ENCODE measurements at regions not wholly inside any gene's neighbourhood (a gene's known extent, or its start where the extent isn't known, plus 50 kb on each side); places are given as distances from the start of the nearest gene placed in this dataset.

- H3K36me3 Mint-ChIP-seq (ENCODE audit: insufficient read depth): no peaks in the 10 kb centered on the region
- H3K9me3 Mint-ChIP-seq: no peaks in the 10 kb centered on the region
- H3K4me1 Mint-ChIP-seq (ENCODE audit: low read depth in 2 of 2): no peaks in the 10 kb centered on the region
- H3K27me3 Mint-ChIP-seq: no peaks in the 10 kb centered on the region
- no peak overlapping the region for H3K4me3 Mint-ChIP-seq
- H3K27ac Mint-ChIP-seq: no peak overlapping the region
- no peak for DNase-seq
- ATAC-seq (replicated peaks): no peak
Observed at GRCh38 chr3:59265566-59265965, 215.7 kb upstream of the CFAP20DC start.

GRCh38 chr3:59264366-59264765 lies 214.5 kb upstream of the CFAP20DC start:
- Mint-ChIP-seq H3K9me3 (no peaks in the 10 kb centered on the region), H3K27me3 (no peaks in the 10 kb centered on the region), H3K4me1 (ENCODE audit: low read depth in 2 of 2) (no peaks in the 10 kb centered on the region), H3K36me3 (ENCODE audit: insufficient read depth) (no peaks in the 10 kb centered on the region), H3K4me3 (no peak overlapping the region), H3K27ac (no peak overlapping the region)
- DNase-seq: no peak
- ATAC-seq (replicated peaks): no peak

- Mint-ChIP-seq H3K27ac (no peak overlapping the region), H3K9me3 (no peaks in the 10 kb centered on the region), H3K4me1 (ENCODE audit: low read depth in 2 of 2) (no peaks in the 10 kb centered on the region), H3K4me3 (no peak overlapping the region), H3K36me3 (ENCODE audit: insufficient read depth) (no peaks in the 10 kb centered on the region), H3K27me3 (no peaks in the 10 kb centered on the region)
- ATAC-seq (replicated peaks) (no peak), DNase-seq (no peak)
Observed at GRCh38 chr3:59263152-59263551, 213.3 kb upstream of the CFAP20DC start.

GRCh38 chr3:59262076-59262498 lies 212.3 kb upstream of the CFAP20DC start:
- Mint-ChIP-seq H3K27ac (no peak overlapping the region), H3K36me3 (ENCODE audit: insufficient read depth) (no peaks in the 10 kb centered on the region), H3K4me1 (ENCODE audit: low read depth in 2 of 2) (no peaks in the 10 kb centered on the region), H3K4me3 (no peak overlapping the region), H3K9me3 (no peaks in the 10 kb centered on the region), H3K27me3 (no peaks in the 10 kb centered on the region)
- no peak for DNase-seq
- ATAC-seq (replicated peaks): no peak

- Mint-ChIP-seq H3K4me1 (ENCODE audit: low read depth in 2 of 2) (no peaks in the 10 kb centered on the region), H3K36me3 (ENCODE audit: insufficient read depth) (no peaks in the 10 kb centered on the region), H3K4me3 (no peak overlapping the region), H3K9me3 (no peaks in the 10 kb centered on the region), H3K27ac (no peak overlapping the region), H3K27me3 (no peaks in the 10 kb centered on the region)
- ATAC-seq (replicated peaks) (no peak), DNase-seq (no peak)
Observed at GRCh38 chr3:59261009-59261408, 211.2 kb upstream of the CFAP20DC start.

- H3K27ac Mint-ChIP-seq: no peak overlapping the region
- ATAC-seq (replicated peaks): no peak
- no peaks in the 10 kb centered on the region for H3K36me3 Mint-ChIP-seq (ENCODE audit: insufficient read depth)
- no peaks in the 10 kb centered on the region for H3K4me1 Mint-ChIP-seq (ENCODE audit: low read depth in 2 of 2)
- no peaks in the 10 kb centered on the region for H3K27me3 Mint-ChIP-seq
- no peak for DNase-seq
- H3K9me3 Mint-ChIP-seq: no peaks in the 10 kb centered on the region
- no peak overlapping the region for H3K4me3 Mint-ChIP-seq
Observed at GRCh38 chr3:59258550-59259260, 208.9 kb upstream of the CFAP20DC start.

- ATAC-seq (replicated peaks) (no peak), DNase-seq (no peak)
- no peaks in the 10 kb centered on the region for H3K9me3 Mint-ChIP-seq
- no peak overlapping the region for H3K4me3 Mint-ChIP-seq
- H3K36me3 Mint-ChIP-seq (ENCODE audit: insufficient read depth): no peaks in the 10 kb centered on the region
- H3K4me1 Mint-ChIP-seq (ENCODE audit: low read depth in 2 of 2): no peaks in the 10 kb centered on the region
- no peaks in the 10 kb centered on the region for H3K27me3 Mint-ChIP-seq
- H3K27ac Mint-ChIP-seq: no peak overlapping the region
Observed at GRCh38 chr3:59257506-59257905, 207.7 kb upstream of the CFAP20DC start.

- Mint-ChIP-seq H3K4me1 (ENCODE audit: low read depth in 2 of 2) (no peaks in the 10 kb centered on the region), H3K36me3 (ENCODE audit: insufficient read depth) (no peaks in the 10 kb centered on the region), H3K27ac (no peak overlapping the region), H3K27me3 (no peaks in the 10 kb centered on the region), H3K9me3 (no peaks in the 10 kb centered on the region), H3K4me3 (no peak overlapping the region)
- ATAC-seq (replicated peaks): no peak
- DNase-seq: no peak
Observed at GRCh38 chr3:59256230-59256629, 206.4 kb upstream of the CFAP20DC start.

- DNase-seq (no peak), ATAC-seq (replicated peaks) (no peak)
- Mint-ChIP-seq H3K27ac (no peak overlapping the region), H3K4me1 (ENCODE audit: low read depth in 2 of 2) (no peaks in the 10 kb centered on the region), H3K4me3 (no peak overlapping the region), H3K9me3 (no peaks in the 10 kb centered on the region), H3K27me3 (no peaks in the 10 kb centered on the region), H3K36me3 (ENCODE audit: insufficient read depth) (no peaks in the 10 kb centered on the region)
Observed at GRCh38 chr3:59254976-59255375, 205.2 kb upstream of the CFAP20DC start.

GRCh38 chr3:59254433-59254832 lies 204.6 kb upstream of the CFAP20DC start:
- no peak for DNase-seq
- Mint-ChIP-seq H3K27ac (no peak overlapping the region), H3K36me3 (ENCODE audit: insufficient read depth) (no peaks in the 10 kb centered on the region), H3K4me1 (ENCODE audit: low read depth in 2 of 2) (no peaks in the 10 kb centered on the region), H3K9me3 (no peaks in the 10 kb centered on the region), H3K4me3 (no peak overlapping the region), H3K27me3 (no peaks in the 10 kb centered on the region)
- no peak for ATAC-seq (replicated peaks)

GRCh38 chr3:59253523-59253922 lies 203.7 kb upstream of the CFAP20DC start:
- DNase-seq (no peak), ATAC-seq (replicated peaks) (no peak)
- Mint-ChIP-seq H3K4me1 (ENCODE audit: low read depth in 2 of 2) (no peaks in the 10 kb centered on the region), H3K36me3 (ENCODE audit: insufficient read depth) (no peaks in the 10 kb centered on the region), H3K4me3 (no peak overlapping the region), H3K27ac (no peak overlapping the region), H3K9me3 (no peaks in the 10 kb centered on the region), H3K27me3 (no peaks in the 10 kb centered on the region)

- ATAC-seq (replicated peaks): no peak
- peaks cover 0 to 6% of the 10 kb centered on the region in 2 donors for H3K4me1 Mint-ChIP-seq (ENCODE audit: low read depth in 2 of 2)
Observed at GRCh38 chr3:59251869-59252268, 202.0 kb upstream of the CFAP20DC start.

GRCh38 chr3:59250600-59250999 lies 200.8 kb upstream of the CFAP20DC start:
- no peak for ATAC-seq (replicated peaks)
- Mint-ChIP-seq H3K9me3 (no peaks in the 10 kb centered on the region), H3K4me1 (ENCODE audit: low read depth in 2 of 2) (peaks cover 0 to 6% of the 10 kb centered on the region in 2 donors), H3K27ac (no peak overlapping the region), H3K4me3 (no peak overlapping the region), H3K27me3 (no peaks in the 10 kb centered on the region), H3K36me3 (ENCODE audit: insufficient read depth) (no peaks in the 10 kb centered on the region)
- DNase-seq: no peak

More at GRCh38 chr3:59251869-59252268, 202.0 kb upstream of the CFAP20DC start:
- no peak overlapping the region for H3K4me3 Mint-ChIP-seq
- no peak for DNase-seq
- no peaks in the 10 kb centered on the region for H3K27me3 Mint-ChIP-seq
- H3K36me3 Mint-ChIP-seq (ENCODE audit: insufficient read depth): no peaks in the 10 kb centered on the region
- H3K27ac Mint-ChIP-seq: no peak overlapping the region
- no peaks in the 10 kb centered on the region for H3K9me3 Mint-ChIP-seq

- no peak for DNase-seq
- no peaks in the 10 kb centered on the region for H3K9me3 Mint-ChIP-seq
- peaks cover 0 to 6% of the 10 kb centered on the region in 2 donors for H3K4me1 Mint-ChIP-seq (ENCODE audit: low read depth in 2 of 2)
- H3K4me3 Mint-ChIP-seq: no peak overlapping the region
- no peak overlapping the region for H3K27ac Mint-ChIP-seq
- H3K36me3 Mint-ChIP-seq (ENCODE audit: insufficient read depth): no peaks in the 10 kb centered on the region
- ATAC-seq (replicated peaks): no peak
- H3K27me3 Mint-ChIP-seq: no peaks in the 10 kb centered on the region
Observed at GRCh38 chr3:59249698-59250361, 200.0 kb upstream of the CFAP20DC start.

All from effector memory CD8-positive, alpha-beta T cell (primary cell).